ENCODE measurements at regions not wholly inside any gene's neighbourhood (a gene's known extent, or its start where the extent isn't known, plus 50 kb on each side); places are given as distances from the start of the nearest gene placed in this dataset.

DNA sequence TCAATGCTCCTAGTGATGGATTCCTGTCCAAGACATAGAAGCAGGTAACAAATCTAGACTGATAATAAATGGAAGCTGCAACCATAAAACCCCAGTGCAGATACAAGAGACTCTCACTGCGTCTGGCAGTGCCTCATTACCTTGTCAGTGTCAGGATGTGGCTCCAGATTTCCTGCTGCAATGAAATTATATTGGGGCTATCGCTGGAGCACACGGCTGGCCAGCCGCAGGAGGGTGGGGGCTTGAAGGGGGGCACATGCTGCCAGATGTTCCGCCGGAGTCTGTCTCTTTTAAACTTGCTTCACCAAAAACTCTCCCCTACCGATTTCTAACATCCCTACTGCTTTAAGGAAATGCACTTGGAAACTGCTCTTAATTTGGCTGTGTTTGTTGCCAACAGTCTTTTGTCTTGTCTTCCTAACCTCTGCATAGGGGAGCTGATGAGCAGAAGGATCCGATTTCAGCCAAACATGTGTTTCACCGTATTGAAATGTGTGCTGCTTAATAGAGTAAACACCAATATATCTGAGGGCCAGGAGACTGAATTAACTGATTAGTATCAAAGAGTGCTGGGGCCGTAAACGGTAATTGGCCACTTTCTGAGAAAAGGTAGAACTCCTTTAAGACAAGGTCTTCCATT is 102.2 kb upstream of the EXOC2 start:
- TF ChIP-seq, protein P1, sequence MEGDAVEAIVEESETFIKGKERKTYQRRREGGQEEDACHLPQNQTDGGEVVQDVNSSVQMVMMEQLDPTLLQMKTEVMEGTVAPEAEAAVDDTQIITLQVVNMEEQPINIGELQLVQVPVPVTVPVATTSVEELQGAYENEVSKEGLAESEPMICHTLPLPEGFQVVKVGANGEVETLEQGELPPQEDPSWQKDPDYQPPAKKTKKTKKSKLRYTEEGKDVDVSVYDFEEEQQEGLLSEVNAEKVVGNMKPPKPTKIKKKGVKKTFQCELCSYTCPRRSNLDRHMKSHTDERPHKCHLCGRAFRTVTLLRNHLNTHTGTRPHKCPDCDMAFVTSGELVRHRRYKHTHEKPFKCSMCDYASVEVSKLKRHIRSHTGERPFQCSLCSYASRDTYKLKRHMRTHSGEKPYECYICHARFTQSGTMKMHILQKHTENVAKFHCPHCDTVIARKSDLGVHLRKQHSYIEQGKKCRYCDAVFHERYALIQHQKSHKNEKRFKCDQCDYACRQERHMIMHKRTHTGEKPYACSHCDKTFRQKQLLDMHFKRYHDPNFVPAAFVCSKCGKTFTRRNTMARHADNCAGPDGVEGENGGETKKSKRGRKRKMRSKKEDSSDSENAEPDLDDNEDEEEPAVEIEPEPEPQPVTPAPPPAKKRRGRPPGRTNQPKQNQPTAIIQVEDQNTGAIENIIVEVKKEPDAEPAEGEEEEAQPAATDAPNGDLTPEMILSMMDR (IDR thresholded peaks at IDR 0.05; ENCODE audit: low read depth, low read length) = no peak
- no peak for TF ChIP-seq EZH2phosphoT487 (IDR thresholded peaks at IDR 0.05; ENCODE audit: low read depth)
